SK-N-SH (cell line): ENCODE measurements at regions not wholly inside any gene's neighbourhood (a gene's known extent, or its start where the extent isn't known, plus 50 kb on each side); places are given as distances from the start of the nearest gene placed in this dataset.
"Not testable (repeated sequence)": the region's sequence is repeated elsewhere in the genome, so short reads cannot be mapped to it uniquely, and the experiment has no call there.

ENCODE experiments used
- CTCF ChIA-PET: fragments of 300-600, 350-600 bp; formaldehyde crosslinking; extraction: SDS; loops from one replicate; lab custom pipeline; 2021; lab: Yijun Ruan, JAX
- POLR2A ChIA-PET: fragments of 350-600 bp; sonication (Branson Sonifier 250); formaldehyde crosslinking; extraction: SDS; loops from one replicate; lab custom pipeline; 2020; ENCODE audit warnings: antibody characterized with exemption, inconsistent platforms; lab: Yijun Ruan, JAX
- DNase-seq: peaks from one replicate; pipeline ENCODE4 v3.0.0; 2012
- H2AFZ ChIP-seq: fragments of 200-600 bp; sonication (generic); 2 replicates; pipeline ENCODE4 v1.8.1; 2016; ENCODE audit warnings: antibody characterized with exemption, mild to moderate bottlenecking, low read depth
- H3F3A ChIP-seq: fragments of 200-600 bp; sonication (generic); replicated peaks from 2 replicates; pipeline ENCODE3; 2016; ENCODE audit warnings: antibody characterized with exemption, mild to moderate bottlenecking; ENCODE audit not compliant: insufficient read depth
- H3K27ac ChIP-seq, 2 experiments: fragments of 200-500 bp in 1 of 2; fragments of 200-600 bp in 1 of 2; sonication (Bioruptor generic) in 1 of 2; sonication (generic), shearing (Covaris generic) in 1 of 2; 2 replicates each; pipeline versions ENCODE4 v1.5.1 to v1.6.1; 2014 to 2016; ENCODE audit warnings: low read depth in 2 of 2, inconsistent platforms in 1 of 2, low read length in 1 of 2, mild to moderate bottlenecking in 1 of 2, mixed read lengths in 1 of 2
- H3K27me3 ChIP-seq: fragments of 200-600 bp; sonication (generic), shearing (Covaris generic); 2 replicates; pipeline ENCODE4 v1.6.1; 2016; ENCODE audit warnings: mixed run types; ENCODE audit not compliant: insufficient read depth
- H3K36me3 ChIP-seq, 2 experiments: fragments of 200-500 bp in 1 of 2; fragments of 200-600 bp in 1 of 2; sonication (Bioruptor generic) in 1 of 2; sonication (generic) in 1 of 2; replicated peaks in 1 of 2; 2 replicates each; pipeline versions ENCODE3 to v1.5.1; 2014 to 2016; ENCODE audit warnings: low read length in 1 of 2, mild to moderate bottlenecking in 1 of 2; ENCODE audit not compliant: insufficient read depth in 2 of 2, control insufficient read depth in 1 of 2
- H3K4me1 ChIP-seq, 2 experiments: fragments of 200-500 bp in 1 of 2; fragments of 200-600 bp in 1 of 2; sonication (Bioruptor generic) in 1 of 2; sonication (generic), shearing (Covaris generic) in 1 of 2; 2 replicates each; pipeline versions ENCODE4 v1.5.1 to v1.6.1; 2014 to 2016; ENCODE audit warnings: low read depth in 1 of 2, low read length in 1 of 2, mixed run types in 1 of 2; ENCODE audit not compliant: insufficient read depth in 2 of 2, control insufficient read depth in 1 of 2
- H3K4me2 ChIP-seq: fragments of 200-600 bp; sonication (generic), shearing (Covaris generic); 2 replicates; pipeline ENCODE4 v1.6.1; 2017; ENCODE audit warnings: mixed run types
- H3K4me3 ChIP-seq, 2 experiments: fragments of 200-500 bp in 1 of 2; fragments of 200-600 bp in 1 of 2; sonication (Bioruptor generic) in 1 of 2; sonication (generic), shearing (Covaris generic) in 1 of 2; 2 replicates each; pipeline versions ENCODE4 v1.5.1 to v1.8.1; 2014 to 2016; ENCODE audit warnings: low read depth in 2 of 2, inconsistent platforms in 1 of 2, low read length in 1 of 2, mild to moderate bottlenecking in 1 of 2, mixed read lengths in 1 of 2, moderate library complexity in 1 of 2
- H3K79me2 ChIP-seq: fragments of 200-600 bp; sonication (generic); 2 replicates; pipeline ENCODE4 v1.8.1; 2017; ENCODE audit warnings: mild to moderate bottlenecking; ENCODE audit not compliant: insufficient read depth
- H3K9ac ChIP-seq: fragments of 200-600 bp; sonication (generic); 2 replicates; pipeline ENCODE4 v1.6.1; 2017; ENCODE audit warnings: mixed run types
- H3K9me2 ChIP-seq: fragments of 200-600 bp; sonication (generic); 2 replicates; pipeline ENCODE4 v1.6.1; 2017; ENCODE audit warnings: mixed run types
- H3K9me3 ChIP-seq: fragments of 200-600 bp; sonication (generic); 2 replicates; pipeline ENCODE4 v1.6.1; 2017; ENCODE audit warnings: mixed run types, mild to moderate bottlenecking, moderate library complexity
- H4K20me1 ChIP-seq: fragments of 200-600 bp; sonication (generic); 2 replicates; pipeline ENCODE4 v1.6.1; 2017; ENCODE audit warnings: mild to moderate bottlenecking, mixed run types; ENCODE audit not compliant: insufficient read depth
- CHD2 ChIP-seq: fragments of 150-350 bp; IDR thresholded peaks from 2 replicates; pipeline ENCODE4 v1.6.1; 2018; ENCODE audit warnings: low read length; ENCODE audit not compliant: partially characterized antibody
- CTCF ChIP-seq: fragments of 200-600 bp; sonication (generic); IDR thresholded peaks from 2 replicates; pipeline ENCODE4 v1.6.1; 2017; ENCODE audit warnings: antibody characterized with exemption, mild to moderate bottlenecking, moderate library complexity
- EZH2phosphoT487 ChIP-seq: fragments of 200-600 bp; sonication (generic); IDR thresholded peaks from 2 replicates; pipeline ENCODE4 v1.6.1; 2017; ENCODE audit warnings: low read depth, mixed run types, mild to moderate bottlenecking, antibody characterized with exemption, moderate library complexity, borderline replicate concordance
- FOXJ3 ChIP-seq: sonication (generic); formaldehyde crosslinking; IDR thresholded peaks from 2 replicates; pipeline ENCODE4 v1.5.1; 2020; ENCODE audit warnings: mild to moderate bottlenecking, missing genetic modification reagents
- GATA2 ChIP-seq: sonication (generic); formaldehyde crosslinking; IDR thresholded peaks from 2 replicates; pipeline ENCODE4 v1.5.0; 2020; ENCODE audit warnings: mild to moderate bottlenecking, missing genetic modification reagents
- IRF3 ChIP-seq: fragments of 150-350 bp; IDR thresholded peaks from 2 replicates; pipeline ENCODE4 v1.6.1; 2016; ENCODE audit warnings: mild to moderate bottlenecking, low read depth, low read length
- MXI1 ChIP-seq: IDR thresholded peaks from 2 replicates; pipeline ENCODE4 v1.6.1; 2012; ENCODE audit warnings: mild to moderate bottlenecking, low read depth, low read length, improper control_type of control experiment
- RCOR1 ChIP-seq: fragments of 150-350 bp; IDR thresholded peaks from 2 replicates; pipeline ENCODE4 v1.6.1; 2017; ENCODE audit warnings: antibody characterized with exemption, low read length
- TCF12 ChIP-seq: IDR thresholded peaks from 2 replicates; pipeline ENCODE4 v1.4.0; 2012
- YY1 ChIP-seq: IDR thresholded peaks from 2 replicates; pipeline ENCODE4 v1.4.0; 2012; ENCODE audit warnings: low read depth, mild to moderate bottlenecking
- WGBS: methylation state at CpG from one replicate; pipeline ENCODE4 v1.1.6; 2017; ENCODE audit warnings: low lambda C conversion rate; 5-methylcytosine and 5-hydroxymethylcytosine counted together
- TF ChIP-seq, protein P1 (sequence below): IDR thresholded peaks from 2 replicates; pipeline ENCODE4 v1.4.0; 2012; ENCODE audit warnings: low read depth, borderline replicate concordance

- 57% methylated on average over 7 of the region's 7 CpGs for WGBS
- H3K27me3 ChIP-seq: not testable (repeated sequence)
These were observed 108.5 kb downstream of the OLFM1 start for GRCh38 chr9:135195975-135196374.

DNA sequence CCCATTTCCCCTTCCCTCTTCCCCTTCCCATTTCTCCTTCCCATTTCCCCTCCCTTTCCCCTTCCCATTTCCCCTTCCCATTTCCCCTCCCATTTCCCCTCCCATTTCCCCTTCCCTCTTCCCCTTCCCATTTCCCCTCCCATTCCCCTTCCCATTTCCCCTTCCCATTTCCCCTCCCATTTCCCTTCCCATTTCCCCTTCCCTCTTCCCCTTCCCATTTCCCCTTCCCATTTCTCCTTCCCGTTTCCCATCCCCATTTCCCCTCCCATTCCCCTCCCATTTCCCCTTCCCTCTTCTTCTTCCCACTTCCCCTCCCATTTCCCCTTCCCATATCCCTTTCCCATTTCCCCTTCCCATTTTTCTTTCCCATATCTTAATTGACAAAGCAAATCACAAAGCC lies 109.0 kb downstream of the OLFM1 start:
- no peaks in the 10 kb centered on the region for H3K79me2 ChIP-seq
- no peak for DNase-seq
- no peaks in the 10 kb centered on the region for H3F3A ChIP-seq
- no peak overlapping the region for H2AFZ ChIP-seq
- H3K36me3 ChIP-seq: no peaks in the 10 kb centered on the region
- H3K9me2 ChIP-seq: no peaks in the 10 kb centered on the region
- no peaks in the 10 kb centered on the region for H3K27me3 ChIP-seq
- TF ChIP-seq CTCF: no peak
- no peak for TF ChIP-seq IRF3
- TF ChIP-seq EZH2phosphoT487: no peak
- TF ChIP-seq, protein P1, sequence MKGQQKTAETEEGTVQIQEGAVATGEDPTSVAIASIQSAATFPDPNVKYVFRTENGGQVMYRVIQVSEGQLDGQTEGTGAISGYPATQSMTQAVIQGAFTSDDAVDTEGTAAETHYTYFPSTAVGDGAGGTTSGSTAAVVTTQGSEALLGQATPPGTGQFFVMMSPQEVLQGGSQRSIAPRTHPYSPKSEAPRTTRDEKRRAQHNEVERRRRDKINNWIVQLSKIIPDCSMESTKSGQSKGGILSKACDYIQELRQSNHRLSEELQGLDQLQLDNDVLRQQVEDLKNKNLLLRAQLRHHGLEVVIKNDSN: no peak
- TF ChIP-seq RCOR1: no peak
- no peak for TF ChIP-seq TCF12
- no peak for TF ChIP-seq FOXJ3 (CRISPR knock-in tag)
- TF ChIP-seq GATA2 (CRISPR knock-in tag): no peak
- no peak for TF ChIP-seq MXI1
- no peak for TF ChIP-seq YY1
- no peak for TF ChIP-seq CHD2
- no peak overlapping the region for H3K27ac ChIP-seq
- H3K4me3 ChIP-seq: no peak overlapping the region
- ChIA-PET POLR2A (no interaction called here), CTCF (no interaction called here)
- H3K9me3 ChIP-seq: no peaks in the 10 kb centered on the region
- no peaks in the 10 kb centered on the region for H3K4me1 ChIP-seq
- H4K20me1 ChIP-seq: no peaks in the 10 kb centered on the region
- H3K4me2 ChIP-seq: no peak overlapping the region
- WGBS: 18% methylated on average over 1 of the region's 1 CpG
- no peak overlapping the region for H3K9ac ChIP-seq

More at GRCh38 chr9:135195975-135196374, 108.5 kb downstream of the OLFM1 start:
- H3K4me3 ChIP-seq, H3K9me3 ChIP-seq, H3K4me2 ChIP-seq, POLR2A ChIA-PET, H3K79me2 ChIP-seq, H3F3A ChIP-seq, H3K4me1 ChIP-seq, H3K9ac ChIP-seq, CTCF ChIA-PET, H3K9me2 ChIP-seq, H3K36me3 ChIP-seq, DNase-seq, H3K27ac ChIP-seq, H2AFZ ChIP-seq, H4K20me1 ChIP-seq: not testable (repeated sequence)
